IMR-90 (cell line): ENCODE measurements at regions not wholly inside any gene's neighbourhood (a gene's known extent, or its start where the extent isn't known, plus 50 kb on each side); places are given as distances from the start of the nearest gene placed in this dataset.

Experiments
- ATAC-seq: fragments of 200-7000 bp; cut with Tn5 transposase; 2 replicates; pipeline ENCODE4 v1.9.1; 2020; ENCODE audit warnings: low read depth, mild to moderate bottlenecking, moderate library complexity
- BruUV-seq: library from RNA; stranded (reverse); fragments of 400-500 nt; replicated peaks from 2 replicates; lab custom pipeline; 2021; lab: Mats Ljungman, UMichigan
- CTCF ChIA-PET: fragments of 300-600 bp; formaldehyde crosslinking; extraction: SDS; loops from one replicate; lab custom pipeline; 2021; ENCODE audit warnings: antibody characterized with exemption; lab: Yijun Ruan, JAX
- POLR2A ChIA-PET: fragments of 300-600 bp; sonication (Branson Sonifier 250); formaldehyde crosslinking; loops from one replicate; lab custom pipeline; 2022; ENCODE audit warnings: antibody characterized with exemption; ENCODE audit not compliant: unreplicated experiment; lab: Charles Lee
- DNase-seq: peaks from one replicate; pipeline ENCODE4 v3.0.0; 2013
- H2AFZ ChIP-seq: replicated peaks from 2 replicates; pipeline ENCODE3; 2013; ENCODE audit warnings: low read length, mild to moderate bottlenecking; ENCODE audit not compliant: poor library complexity
- H2AK5ac ChIP-seq: 2 replicates; pipeline ENCODE4 v1.6.1; 2013; ENCODE audit warnings: low read depth, low read length, inconsistent platforms
- H2AK9ac ChIP-seq: replicated peaks from 2 replicates; pipeline ENCODE3; 2013; ENCODE audit warnings: mild to moderate bottlenecking, low read depth, low read length, moderate library complexity; ENCODE audit not compliant: poor library complexity
- H2BK120ac ChIP-seq: 2 replicates; pipeline ENCODE4 v1.6.1; 2013; ENCODE audit warnings: low read depth, low read length, inconsistent platforms
- H2BK15ac ChIP-seq: 3 replicates; pipeline ENCODE4 v1.6.1; 2013; ENCODE audit warnings: low read depth, low read length, inconsistent platforms
- H2BK20ac ChIP-seq: 2 replicates; pipeline ENCODE4 v1.6.1; 2013; ENCODE audit warnings: low read depth, mild to moderate bottlenecking, inconsistent platforms, low read length, moderate library complexity
- H2BK5ac ChIP-seq: 2 replicates; pipeline ENCODE4 v1.6.1; 2013; ENCODE audit warnings: mild to moderate bottlenecking, low read depth, low read length, inconsistent platforms; ENCODE audit not compliant: poor library complexity, severe bottlenecking
- H3K14ac ChIP-seq: replicated peaks from 2 replicates; pipeline ENCODE4 v1.6.1; 2013; ENCODE audit warnings: low read depth, low read length, inconsistent platforms
- H3K18ac ChIP-seq: 2 replicates; pipeline ENCODE4 v1.6.1; 2013; ENCODE audit warnings: low read depth, low read length, control low read depth
- H3K23ac ChIP-seq: 2 replicates; pipeline ENCODE4 v1.6.1; 2013; ENCODE audit warnings: low read depth, low read length, inconsistent platforms
- H3K27ac ChIP-seq: 2 replicates; pipeline ENCODE4 v1.5.1; 2013; ENCODE audit warnings: mild to moderate bottlenecking, control low read depth, low read length; ENCODE audit not compliant: insufficient read depth
- H3K27me3 ChIP-seq: 2 replicates; pipeline ENCODE4 v1.6.1; 2013; ENCODE audit warnings: low read length; ENCODE audit not compliant: control insufficient read depth, insufficient read depth
- H3K36me3 ChIP-seq: 2 replicates; pipeline ENCODE4 v1.6.1; 2013; ENCODE audit warnings: low read length, mixed read lengths; ENCODE audit not compliant: control insufficient read depth, insufficient read depth
- H3K4ac ChIP-seq: 2 replicates; pipeline ENCODE4 v1.6.1; 2013; ENCODE audit warnings: low read depth, low read length, inconsistent platforms
- H3K4me1 ChIP-seq: 2 replicates; pipeline ENCODE4 v1.6.1; 2013; ENCODE audit warnings: low read length, mixed read lengths; ENCODE audit not compliant: control insufficient read depth, insufficient read depth
- H3K4me2 ChIP-seq: 2 replicates; pipeline ENCODE4 v1.6.1; 2013; ENCODE audit warnings: low read depth, mild to moderate bottlenecking, control low read depth, low read length, moderate library complexity
- H3K4me3 ChIP-seq: 2 replicates; pipeline ENCODE4 v1.5.1; 2013; ENCODE audit warnings: low read depth, mild to moderate bottlenecking, control low read depth, low read length, moderate library complexity; ENCODE audit not compliant: insufficient read depth
- H3K56ac ChIP-seq: 2 replicates; pipeline ENCODE4 v1.6.1; 2013; ENCODE audit warnings: low read length, inconsistent platforms; ENCODE audit not compliant: insufficient read depth; ENCODE audit errors: extremely low read depth
- H3K79me1 ChIP-seq, 2 experiments: 2 replicates each; pipeline ENCODE4 v1.6.1; 2013; ENCODE audit warnings: low read length in 2 of 2, inconsistent platforms in 1 of 2, low read depth in 1 of 2
- H3K9ac ChIP-seq: 2 replicates; pipeline ENCODE4 v1.6.1; 2013; ENCODE audit warnings: low read depth, low read length, control low read depth
- H3K9me1 ChIP-seq: 2 replicates; pipeline ENCODE4 v1.6.1; 2013; ENCODE audit warnings: low read length, inconsistent platforms; ENCODE audit not compliant: insufficient read depth
- H3K9me3 ChIP-seq: 2 replicates; pipeline ENCODE4 v1.6.1; 2013; ENCODE audit warnings: low read length; ENCODE audit not compliant: control insufficient read depth, insufficient read depth
- H4K20me1 ChIP-seq: 2 replicates; pipeline ENCODE4 v1.6.1; 2013; ENCODE audit warnings: low read length, inconsistent platforms; ENCODE audit not compliant: insufficient read depth
- H4K5ac ChIP-seq: 2 replicates; pipeline ENCODE4 v1.6.1; 2013; ENCODE audit warnings: mild to moderate bottlenecking, low read depth, low read length, control low read depth
- H4K8ac ChIP-seq, 2 experiments: 2 replicates each; pipeline ENCODE4 v1.6.1; 2013; ENCODE audit warnings: low read depth in 2 of 2, low read length in 2 of 2, control low read depth in 1 of 2, inconsistent platforms in 1 of 2
- H4K91ac ChIP-seq: 2 replicates; pipeline ENCODE4 v1.6.1; 2013; ENCODE audit warnings: low read depth, low read length, inconsistent platforms; ENCODE audit not compliant: insufficient read depth
- CEBPB ChIP-seq: IDR thresholded peaks from 2 replicates; pipeline ENCODE4 v1.6.1; 2012; ENCODE audit warnings: low read depth, low read length, improper control_type of control experiment
- CHD1 ChIP-seq: IDR thresholded peaks from 2 replicates; pipeline ENCODE4 v1.6.1; 2012; ENCODE audit warnings: low read depth, low read length, improper control_type of control experiment
- CTCF ChIP-seq: conservative IDR thresholded peaks from 2 replicates; pipeline ENCODE4 v1.5.1; 2012; ENCODE audit warnings: mild to moderate bottlenecking, low read depth, low read length, improper control_type of control experiment
- MAFK ChIP-seq: IDR thresholded peaks from 2 replicates; pipeline ENCODE4 v1.6.1; 2012; ENCODE audit warnings: low read depth, low read length, improper control_type of control experiment
- NFE2L2 ChIP-seq: fragments of 150-350 bp; IDR thresholded peaks from 2 replicates; pipeline ENCODE4 v1.6.1; 2016; ENCODE audit warnings: low read depth, mild to moderate bottlenecking, low read length
- RAD21 ChIP-seq: IDR thresholded peaks from 2 replicates; pipeline ENCODE4 v1.6.1; 2012; ENCODE audit warnings: low read length, improper control_type of control experiment
- SMC3 ChIP-seq: fragments of 150-350 bp; IDR thresholded peaks from 2 replicates; pipeline ENCODE4 v1.6.1; 2016; ENCODE audit warnings: low read depth, mild to moderate bottlenecking, antibody characterized with exemption, low read length, moderate library complexity
- WGBS, 2 experiments: methylation state at CpG; one replicate each; pipeline versions ENCODE4 v1.1.5 to v1.1.7; 2013; ENCODE audit warnings: missing lambda C conversion rate in 2 of 2; ENCODE audit not compliant: insufficient read length in 1 of 2; ENCODE audit errors: extremely low coverage in 2 of 2; 5-methylcytosine and 5-hydroxymethylcytosine counted together
- dilution Hi-C: fragments of 300-500 bp; cut with HindIII; formaldehyde crosslinking; loops from one replicate; pipeline ENCODE4 v1.14.3; 2018; ENCODE audit warnings: low sequenced_read_pairs; ENCODE audit not compliant: unreplicated experiment
- in situ Hi-C: fragments of 300-500 bp; cut with MboI; formaldehyde crosslinking; loops from 3 replicates; pipeline ENCODE4 v1.14.3; 2019; ENCODE audit warnings: low sequenced_read_pairs, inconsistent platforms, mixed read lengths
- intact Hi-C: fragments of 100-400 bp; cut with micrococcal nuclease; formaldehyde crosslinking; loops from 2 replicates; pipeline ENCODE4 v1.10.0; 2022

- no peak overlapping the region for H3K4me2 ChIP-seq
- intact Hi-C loops = no loop called here
Measured at GRCh38 chr2:467543-467891, 179.6 kb upstream of the ALKAL2 start.

More at GRCh38 chr2:467543-467891, 179.6 kb upstream of the ALKAL2 start:
- TF ChIP-seq CEBPB (no peak), RAD21 (no peak), MAFK (no peak), SMC3 (no peak), CHD1 (no peak), CTCF (no peak), NFE2L2 (no peak)
- Histone ChIP-seq H3K56ac (no peak overlapping the region), H2BK20ac (no peak overlapping the region), H3K23ac (no peak overlapping the region), H3K79me1 (no peaks in the 10 kb centered on the region), H3K9me3 (peaks cover 41% of the 10 kb centered on the region), H3K14ac (no peak overlapping the region), H2AK9ac (no peak overlapping the region), H3K4ac (no peak overlapping the region), H3K36me3 (no peaks in the 10 kb centered on the region), H4K5ac (no peak overlapping the region), H3K9me1 (no peaks in the 10 kb centered on the region), H3K4me1 (no peaks in the 10 kb centered on the region), H4K20me1 (no peaks in the 10 kb centered on the region), H2BK15ac (no peak overlapping the region), H3K18ac (no peak overlapping the region), H4K8ac (no peak overlapping the region), H2AFZ (no peak overlapping the region), H3K4me3 (no peak overlapping the region), H3K27me3 (no peaks in the 10 kb centered on the region), H2AK5ac (no peak overlapping the region), H2BK5ac (no peak overlapping the region), H4K91ac (no peak overlapping the region), H3K9ac (no peak overlapping the region), H3K27ac (no peak overlapping the region), H2BK120ac (no peak overlapping the region)
- BruUV-seq = no TSS peak
- ATAC-seq = no peak
- in situ Hi-C loops (no loop called here), dilution Hi-C loops (no loop called here)
- no peak for DNase-seq
- POLR2A ChIA-PET = no interaction called here
- CTCF ChIA-PET = no interaction called here
- 33% methylated on average over 11 of the region's 18 CpGs; no CpG with 5 or more reads in 1 of the 2 experiments for WGBS, 2 experiments
